Naive thymus-derived CD4-positive, alpha-beta T cell (primary cell): ENCODE measurements at regions not wholly inside any gene's neighbourhood (a gene's known extent, or its start where the extent isn't known, plus 50 kb on each side); places are given as distances from the start of the nearest gene placed in this dataset.

Experiments
- ATAC-seq: fragments of 150-1000 bp; cut with Tn5 transposase; 2 replicates; pipeline ENCODE4 v1.10.0; 2021; ENCODE audit warnings: mild to moderate bottlenecking, moderate library complexity
- CTCF ChIA-PET: fragments of 350-600 bp; sonication (Branson Sonifier 250); formaldehyde crosslinking; loops from one replicate; lab custom pipeline; 2021; ENCODE audit warnings: antibody characterized with exemption; lab: Charles Lee
- POLR2A ChIA-PET: fragments of 350-600 bp; sonication (Branson Sonifier 250); formaldehyde crosslinking; loops from one replicate; lab custom pipeline; 2021; ENCODE audit warnings: antibody characterized with exemption, inconsistent platforms; lab: Charles Lee
- DNase-seq, 9 donors: peaks; one replicate each; pipeline versions ENCODE4 v3.0.0 to v3.0.0-alpha.2; 2020 to 2022; ENCODE audit warnings: mixed read lengths in 1 of 9
- H3K27ac ChIP-seq: one replicate; pipeline ENCODE4 v1.7.0; 2013; ENCODE audit warnings: mild to moderate bottlenecking, low read depth, low read length, moderate library complexity
- H3K27me3 ChIP-seq, 2 donors: one replicate each; pipeline ENCODE4 v1.7.0; 2013; ENCODE audit warnings: low read length in 2 of 2, mild to moderate bottlenecking in 2 of 2, moderate library complexity in 2 of 2; ENCODE audit not compliant: control insufficient read depth in 2 of 2, insufficient read depth in 2 of 2
- H3K36me3 ChIP-seq, 3 experiments: 1 replicate in 2 of 3; 2 replicates in 1 of 3; pipeline ENCODE4 v1.7.0; 2013; ENCODE audit warnings: low read length in 3 of 3, mild to moderate bottlenecking in 3 of 3, moderate library complexity in 1 of 3; ENCODE audit not compliant: insufficient read depth in 3 of 3, control insufficient read depth in 2 of 3
- H3K4me1 ChIP-seq, 2 donors: one replicate each; pipeline ENCODE4 v1.7.0; 2013; ENCODE audit warnings: low read length in 2 of 2, mild to moderate bottlenecking in 2 of 2, moderate library complexity in 1 of 2; ENCODE audit not compliant: control insufficient read depth in 2 of 2, insufficient read depth in 2 of 2
- H3K4me3 ChIP-seq: 2 replicates; pipeline ENCODE4 v1.7.0; 2013; ENCODE audit warnings: mild to moderate bottlenecking, low read length
- H3K9me3 ChIP-seq, 3 experiments: 1 replicate in 2 of 3; 2 replicates in 1 of 3; pipeline ENCODE4 v1.7.0; 2013; ENCODE audit warnings: low read length in 3 of 3; ENCODE audit not compliant: control insufficient read depth in 2 of 3
- H3K27ac Mint-ChIP-seq, 9 donors: one replicate each; pipeline ENCODE4 v1.8.0; 2020 to 2022; ENCODE audit warnings: mixed read lengths in 9 of 9, mild to moderate bottlenecking in 8 of 9, moderate library complexity in 5 of 9, inconsistent platforms in 2 of 9
- H3K27me3 Mint-ChIP-seq, 5 donors: one replicate each; pipeline ENCODE4 v1.8.0; 2021 to 2022; ENCODE audit warnings: mixed read lengths in 5 of 5, mild to moderate bottlenecking in 1 of 5
- H3K36me3 Mint-ChIP-seq, 5 donors: one replicate each; pipeline ENCODE4 v1.8.0; 2020 to 2022; ENCODE audit warnings: mixed read lengths in 5 of 5, mild to moderate bottlenecking in 3 of 5, inconsistent platforms in 1 of 5
- H3K4me1 Mint-ChIP-seq, 7 donors: one replicate each; pipeline ENCODE4 v1.8.0; 2020 to 2022; ENCODE audit warnings: mixed read lengths in 7 of 7, mild to moderate bottlenecking in 3 of 7, inconsistent platforms in 1 of 7
- H3K4me3 Mint-ChIP-seq, 10 donors: one replicate each; pipeline ENCODE4 v1.8.0; 2020 to 2022; ENCODE audit warnings: mild to moderate bottlenecking in 10 of 10, mixed read lengths in 10 of 10, moderate library complexity in 6 of 10, inconsistent platforms in 2 of 10
- H3K9me3 Mint-ChIP-seq, 11 donors: one replicate each; pipeline ENCODE4 v1.8.0; 2020 to 2022; ENCODE audit warnings: mixed read lengths in 11 of 11, mild to moderate bottlenecking in 4 of 11, inconsistent platforms in 1 of 11, moderate library complexity in 1 of 11
- intact Hi-C, 2 donors: fragments of 100-400 bp; cut with micrococcal nuclease; formaldehyde crosslinking; loops; one replicate each; pipeline ENCODE4 v1.15.1; 2023

- no peak for ATAC-seq
- Histone ChIP-seq H3K4me1 (peaks cover 4 to 28% of the 10 kb centered on the region in 2 donors), H3K9me3 (no peaks in the 10 kb centered on the region), H3K27me3 (no peaks in the 10 kb centered on the region), H3K36me3 (peaks cover 0 to 3% (median 0%) of the 10 kb centered on the region in 3 experiments), H3K27ac (no peak overlapping the region), H3K4me3 (no peak overlapping the region)
- Mint-ChIP-seq H3K36me3 (no peaks in the 10 kb centered on the region), H3K4me3 (no peak overlapping the region), H3K9me3 (peaks cover 0 to 2% (median 0%) of the 10 kb centered on the region in 11 donors), H3K27me3 (peaks cover 0 to 4% (median 0%) of the 10 kb centered on the region in 5 donors), H3K27ac (no peak overlapping the region), H3K4me1 (peaks cover 0 to 18% (median 12%) of the 10 kb centered on the region in 7 donors)
- intact Hi-C loops = no loop called here
- CTCF ChIA-PET = no interaction called here
- DNase-seq = no peak
- POLR2A ChIA-PET = no interaction called here
Measured at GRCh38 chr10:6958711-6959110, 378.6 kb upstream of the PRKCQ start.

GRCh38 chr10:6958254-6958653 is 378.2 kb upstream of the PRKCQ start:
- DNase-seq = no peak

GRCh38 chr10:6957851-6958250 is 377.8 kb upstream of the PRKCQ start:
- H3K4me3 ChIP-seq = no peak overlapping the region
- peaks cover 0 to 18% (median 12%) of the 10 kb centered on the region in 7 donors for H3K4me1 Mint-ChIP-seq
- peaks cover 0 to 3% (median 0%) of the 10 kb centered on the region in 3 experiments for H3K36me3 ChIP-seq
- CTCF ChIA-PET = no interaction called here
- peaks cover 0 to 2% (median 0%) of the 10 kb centered on the region in 11 donors for H3K9me3 Mint-ChIP-seq
- peaks cover 0 to 3% (median 0%) of the 10 kb centered on the region in 5 donors for H3K27me3 Mint-ChIP-seq
- POLR2A ChIA-PET = no interaction called here
- ATAC-seq = no peak
- no peaks in the 10 kb centered on the region for H3K9me3 ChIP-seq
- H3K4me1 ChIP-seq = peaks cover 4 to 28% of the 10 kb centered on the region in 2 donors
- intact Hi-C loops = no loop called here
- H3K4me3 Mint-ChIP-seq = no peak overlapping the region
- no peaks in the 10 kb centered on the region for H3K36me3 Mint-ChIP-seq
- DNase-seq = no peak
- H3K27me3 ChIP-seq = no peaks in the 10 kb centered on the region
- H3K27ac Mint-ChIP-seq = no peak overlapping the region
- H3K27ac ChIP-seq = no peak overlapping the region

More at GRCh38 chr10:6958254-6958653, 378.2 kb upstream of the PRKCQ start:
- peaks cover 0 to 2% (median 0%) of the 10 kb centered on the region in 11 donors for H3K9me3 Mint-ChIP-seq
- peak; percentile 71 for ATAC-seq
- Histone ChIP-seq H3K27ac (no peak overlapping the region), H3K27me3 (no peaks in the 10 kb centered on the region), H3K9me3 (no peaks in the 10 kb centered on the region), H3K4me1 (peaks cover 4 to 28% of the 10 kb centered on the region in 2 donors), H3K4me3 (no peak overlapping the region), H3K36me3 (peaks cover 0 to 3% (median 0%) of the 10 kb centered on the region in 3 experiments)
- CTCF ChIA-PET = no interaction called here
- H3K27me3 Mint-ChIP-seq = peaks cover 0 to 4% (median 0%) of the 10 kb centered on the region in 5 donors
- POLR2A ChIA-PET = no interaction called here
- no peak overlapping the region for H3K4me3 Mint-ChIP-seq
- H3K36me3 Mint-ChIP-seq = no peaks in the 10 kb centered on the region
- peak overlapping the region in 1 of 9 donors; percentile 41 for H3K27ac Mint-ChIP-seq
- intact Hi-C loops = no loop called here
- H3K4me1 Mint-ChIP-seq = peaks cover 0 to 18% (median 12%) of the 10 kb centered on the region in 7 donors

GRCh38 chr10:6956562-6956961 is 376.5 kb upstream of the PRKCQ start:
- no peak for DNase-seq
- H3K27me3 Mint-ChIP-seq = peaks cover 0 to 3% (median 0%) of the 10 kb centered on the region in 5 donors
- Histone ChIP-seq H3K27me3 (no peaks in the 10 kb centered on the region), H3K27ac (no peak overlapping the region), H3K4me3 (no peak overlapping the region), H3K36me3 (peaks cover 0 to 3% (median 0%) of the 10 kb centered on the region in 3 experiments), H3K4me1 (peaks cover 4 to 28% of the 10 kb centered on the region in 2 donors), H3K9me3 (no peaks in the 10 kb centered on the region)
- ChIA-PET CTCF (no interaction called here), POLR2A (no interaction called here)
- H3K36me3 Mint-ChIP-seq = no peaks in the 10 kb centered on the region
- peaks cover 0 to 2% (median 0%) of the 10 kb centered on the region in 11 donors for H3K9me3 Mint-ChIP-seq
- H3K27ac Mint-ChIP-seq = no peak overlapping the region
- intact Hi-C loops = no loop called here
- ATAC-seq = no peak
- no peak overlapping the region for H3K4me3 Mint-ChIP-seq
- H3K4me1 Mint-ChIP-seq = peaks cover 0 to 18% (median 12%) of the 10 kb centered on the region in 7 donors

- Mint-ChIP-seq H3K4me1 (peaks cover 0 to 8% (median 4%) of the 10 kb centered on the region in 7 donors), H3K27me3 (no peaks in the 10 kb centered on the region), H3K27ac (no peak overlapping the region), H3K9me3 (peaks cover 0 to 3% (median 0%) of the 10 kb centered on the region in 11 donors), H3K36me3 (no peaks in the 10 kb centered on the region), H3K4me3 (no peak overlapping the region)
- intact Hi-C loops = no loop called here
- peaks cover 4 to 10% of the 10 kb centered on the region in 2 donors for H3K4me1 ChIP-seq
- CTCF ChIA-PET = no interaction called here
- POLR2A ChIA-PET = no interaction called here
- no peaks in the 10 kb centered on the region for H3K27me3 ChIP-seq
- H3K27ac ChIP-seq = no peak overlapping the region
- DNase-seq (no peak), ATAC-seq (no peak)
- H3K4me3 ChIP-seq = no peak overlapping the region
- H3K9me3 ChIP-seq = no peaks in the 10 kb centered on the region
- H3K36me3 ChIP-seq = peaks cover 0 to 3% (median 0%) of the 10 kb centered on the region in 3 experiments
Measured at GRCh38 chr10:6953271-6953801, 373.3 kb upstream of the PRKCQ start.

- peaks cover 0 to 6% (median 0%) of the 10 kb centered on the region in 5 donors for H3K27me3 Mint-ChIP-seq
- no peak for DNase-seq
- CTCF ChIA-PET = no interaction called here
Measured at GRCh38 chr10:6951732-6952131, 371.7 kb upstream of the PRKCQ start.

GRCh38 chr10:6950133-6950532 is 370.1 kb upstream of the PRKCQ start:
- H3K9me3 Mint-ChIP-seq = peaks cover 0 to 10% (median 0%) of the 10 kb centered on the region in 11 donors
- Histone ChIP-seq H3K4me3 (no peak overlapping the region), H3K36me3 (no peaks in the 10 kb centered on the region), H3K9me3 (no peaks in the 10 kb centered on the region), H3K4me1 (no peaks in the 10 kb centered on the region), H3K27me3 (no peaks in the 10 kb centered on the region), H3K27ac (no peak overlapping the region)
- POLR2A ChIA-PET = no interaction called here
- no peak for ATAC-seq
- DNase-seq = no peak
- no peak overlapping the region for H3K27ac Mint-ChIP-seq
- peaks cover 0 to 5% (median 0%) of the 10 kb centered on the region in 5 donors for H3K36me3 Mint-ChIP-seq
- no peaks in the 10 kb centered on the region for H3K4me1 Mint-ChIP-seq
- CTCF ChIA-PET = no interaction called here
- no peak overlapping the region for H3K4me3 Mint-ChIP-seq
- peaks cover 0 to 17% (median 0%) of the 10 kb centered on the region in 5 donors for H3K27me3 Mint-ChIP-seq
- intact Hi-C loops = no loop called here

More at GRCh38 chr10:6951732-6952131, 371.7 kb upstream of the PRKCQ start:
- Mint-ChIP-seq H3K27ac (no peak overlapping the region), H3K9me3 (peaks cover 0 to 7% (median 0%) of the 10 kb centered on the region in 11 donors), H3K4me3 (no peak overlapping the region), H3K36me3 (peaks cover 0 to under 1% (median 0%) of the 10 kb centered on the region in 5 donors), H3K4me1 (no peaks in the 10 kb centered on the region)
- Histone ChIP-seq H3K27ac (no peak overlapping the region), H3K27me3 (no peaks in the 10 kb centered on the region), H3K36me3 (no peaks in the 10 kb centered on the region), H3K4me3 (no peak overlapping the region), H3K9me3 (no peaks in the 10 kb centered on the region), H3K4me1 (no peaks in the 10 kb centered on the region)
- intact Hi-C loops = no loop called here
- POLR2A ChIA-PET = no interaction called here
- ATAC-seq = no peak
